Progenitor cell of endocrine pancreas (in vitro differentiated cells): ENCODE measurements at regions not wholly inside any gene's neighbourhood (a gene's known extent, or its start where the extent isn't known, plus 50 kb on each side); places are given as distances from the start of the nearest gene placed in this dataset.

ENCODE experiments used
- DNase-seq: peaks from one replicate; pipeline ENCODE4 v3.0.0; 2021; ENCODE audit warnings: low spot score; ENCODE audit not compliant: unreplicated experiment
- H3K27ac Mint-ChIP-seq: 2 replicates; pipeline ENCODE4 v1.8.0; 2021; ENCODE audit warnings: mild to moderate bottlenecking, moderate library complexity, mixed read lengths
- H3K27me3 Mint-ChIP-seq: 2 replicates; pipeline ENCODE4 v1.8.0; 2021; ENCODE audit warnings: mixed read lengths
- H3K36me3 Mint-ChIP-seq: 2 replicates; pipeline ENCODE4 v1.8.0; 2022; ENCODE audit warnings: mixed read lengths; ENCODE audit not compliant: insufficient read depth
- H3K4me1 Mint-ChIP-seq: 2 replicates; pipeline ENCODE4 v1.8.0; 2021; ENCODE audit warnings: low read depth, mixed read lengths
- H3K4me3 Mint-ChIP-seq: 2 replicates; pipeline ENCODE4 v1.8.0; 2021; ENCODE audit warnings: low read depth, mild to moderate bottlenecking, moderate library complexity, mixed read lengths
- H3K9me3 Mint-ChIP-seq: 2 replicates; pipeline ENCODE4 v1.8.0; 2021; ENCODE audit warnings: low read depth, mixed read lengths
- CTCF ChIP-seq: fragments of 200-600 bp; sonication (generic); IDR thresholded peaks from one replicate; pipeline ENCODE4 v1.5.0; 2021; ENCODE audit warnings: antibody characterized with exemption, mild to moderate bottlenecking; ENCODE audit not compliant: unreplicated experiment

GRCh38 chr18:28714498-28714897, 537.6 kb upstream of the CDH2 start:
- H3K4me3 Mint-ChIP-seq: no peak overlapping the region
- peaks cover 9% of the 10 kb centered on the region for H3K9me3 Mint-ChIP-seq
- no peaks in the 10 kb centered on the region for H3K27me3 Mint-ChIP-seq
- no peaks in the 10 kb centered on the region for H3K4me1 Mint-ChIP-seq
- DNase-seq: no peak
- no peak for TF ChIP-seq CTCF
- no peaks in the 10 kb centered on the region for H3K36me3 Mint-ChIP-seq
- H3K27ac Mint-ChIP-seq: no peak overlapping the region

- TF ChIP-seq CTCF: no peak
- Mint-ChIP-seq H3K4me1 (no peaks in the 10 kb centered on the region), H3K27ac (no peak overlapping the region), H3K27me3 (no peaks in the 10 kb centered on the region), H3K36me3 (no peaks in the 10 kb centered on the region), H3K4me3 (no peak overlapping the region), H3K9me3 (peaks cover 9% of the 10 kb centered on the region)
- DNase-seq: no peak
Measured at GRCh38 chr18:28712796-28713425, 536.0 kb upstream of the CDH2 start.

- Mint-ChIP-seq H3K27me3 (no peaks in the 10 kb centered on the region), H3K27ac (no peak overlapping the region), H3K36me3 (no peaks in the 10 kb centered on the region), H3K4me3 (no peak overlapping the region), H3K4me1 (no peaks in the 10 kb centered on the region), H3K9me3 (peaks cover 2% of the 10 kb centered on the region)
- TF ChIP-seq CTCF: no peak
- DNase-seq: no peak
Measured at GRCh38 chr18:28712172-28712571, 535.2 kb upstream of the CDH2 start.

GRCh38 chr18:28711096-28711495, 534.2 kb upstream of the CDH2 start:
- DNase-seq: no peak
- H3K27me3 Mint-ChIP-seq: no peaks in the 10 kb centered on the region
- H3K9me3 Mint-ChIP-seq: no peaks in the 10 kb centered on the region
- no peaks in the 10 kb centered on the region for H3K4me1 Mint-ChIP-seq
- no peaks in the 10 kb centered on the region for H3K36me3 Mint-ChIP-seq
- H3K4me3 Mint-ChIP-seq: no peak overlapping the region
- no peak for TF ChIP-seq CTCF
- H3K27ac Mint-ChIP-seq: no peak overlapping the region

- Mint-ChIP-seq H3K4me3 (no peak overlapping the region), H3K9me3 (no peaks in the 10 kb centered on the region), H3K36me3 (no peaks in the 10 kb centered on the region), H3K4me1 (peaks cover under 1% of the 10 kb centered on the region), H3K27me3 (no peaks in the 10 kb centered on the region), H3K27ac (peak overlapping the region; percentile 55)
- DNase-seq: no peak
- no peak for TF ChIP-seq CTCF
Measured at GRCh38 chr18:28707006-28707405, 530.1 kb upstream of the CDH2 start.
